Heart left ventricle (tissue), 13 donors: ENCODE measurements at regions not wholly inside any gene's neighbourhood (a gene's known extent, or its start where the extent isn't known, plus 50 kb on each side); places are given as distances from the start of the nearest gene placed in this dataset.
"Not testable (repeated sequence)": the region's sequence is repeated elsewhere in the genome, so short reads cannot be mapped to it uniquely, and the experiment has no call there.

Experiments
- POLR2A ChIP-seq, 2 donors: fragments of 450-650 bp; IDR thresholded peaks; one replicate each; pipeline ENCODE4 v1.6.1; 2017; ENCODE audit warnings: antibody characterized with exemption in 2 of 2, mild to moderate bottlenecking in 2 of 2, moderate library complexity in 2 of 2
- TF ChIP-seq, protein P1 (sequence below), 12 donors: fragments of 200-600 bp; sonication (generic) in 4 of 12; IDR thresholded peaks; one replicate each; pipeline versions ENCODE4 v1.5.0 to v1.8.0; 2018 to 2022; ENCODE audit warnings: antibody characterized with exemption in 12 of 12, mild to moderate bottlenecking in 5 of 12
- donor health status: ischemic (EF 13 %, LVEDD 7.1; RV severe dilation, severe dysfunction).
- donor health status: DM: no; HTN: yes; CAD: no.
- donor health status: DM: no; HTN: no; CAD: no.
- donor health status: ischemic (EF 25% LVEDD 6.9; RV normal size, moderate dysfunction).
- donor health status: ischemic (EF 25% LVEDD 5.7; RV mildly dilated, moderate dysfunction).
- donor health status: ischemic (EF 35%, LVEDD 5.7; RV mildly dilated, moderate dysfunction).
- donor health status: nonischemic (EF 11% LVEDD 7.7; RV severe dilation, severe dysfunction).
- donor health status: DM: yes; HTN: yes; CAD: no.
- donor health status: PGD.
- donor health status: ischemic (EF 29% LVEDD 5.4; RV normal size, mild dysfunction).
- donor health status: nonischemic (EF 23%, LVEDD 6.1; RV moderate dilation, normal function).

DNA sequence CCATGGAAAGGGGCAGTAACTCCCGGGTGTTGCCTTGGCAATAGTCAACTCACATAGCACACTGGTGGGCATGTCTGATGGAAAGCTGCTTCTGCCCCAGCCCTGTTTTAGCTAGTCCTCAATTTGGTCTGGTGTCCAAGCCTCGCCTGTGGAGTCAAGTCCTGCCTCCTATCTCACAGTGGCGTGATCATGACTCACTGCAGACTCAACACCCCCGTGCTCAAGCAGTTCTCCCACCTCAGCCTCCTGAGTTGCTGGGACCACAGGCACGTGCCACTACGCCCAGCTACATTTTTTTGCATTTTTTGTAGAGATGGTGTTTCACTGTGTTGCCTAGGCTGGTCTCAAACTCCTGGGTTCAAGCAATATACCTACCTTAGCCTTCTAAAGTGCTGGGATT, 218.9 kb upstream of the FRG2C start:
- not testable (repeated sequence) for TF ChIP-seq POLR2A (IDR thresholded peaks at IDR 0.05)
- TF ChIP-seq, protein P1, sequence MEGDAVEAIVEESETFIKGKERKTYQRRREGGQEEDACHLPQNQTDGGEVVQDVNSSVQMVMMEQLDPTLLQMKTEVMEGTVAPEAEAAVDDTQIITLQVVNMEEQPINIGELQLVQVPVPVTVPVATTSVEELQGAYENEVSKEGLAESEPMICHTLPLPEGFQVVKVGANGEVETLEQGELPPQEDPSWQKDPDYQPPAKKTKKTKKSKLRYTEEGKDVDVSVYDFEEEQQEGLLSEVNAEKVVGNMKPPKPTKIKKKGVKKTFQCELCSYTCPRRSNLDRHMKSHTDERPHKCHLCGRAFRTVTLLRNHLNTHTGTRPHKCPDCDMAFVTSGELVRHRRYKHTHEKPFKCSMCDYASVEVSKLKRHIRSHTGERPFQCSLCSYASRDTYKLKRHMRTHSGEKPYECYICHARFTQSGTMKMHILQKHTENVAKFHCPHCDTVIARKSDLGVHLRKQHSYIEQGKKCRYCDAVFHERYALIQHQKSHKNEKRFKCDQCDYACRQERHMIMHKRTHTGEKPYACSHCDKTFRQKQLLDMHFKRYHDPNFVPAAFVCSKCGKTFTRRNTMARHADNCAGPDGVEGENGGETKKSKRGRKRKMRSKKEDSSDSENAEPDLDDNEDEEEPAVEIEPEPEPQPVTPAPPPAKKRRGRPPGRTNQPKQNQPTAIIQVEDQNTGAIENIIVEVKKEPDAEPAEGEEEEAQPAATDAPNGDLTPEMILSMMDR (IDR thresholded peaks at IDR 0.05), result not testable (repeated sequence)
